ENCODE measurements at regions not wholly inside any gene's neighbourhood (a gene's known extent, or its start where the extent isn't known, plus 50 kb on each side); places are given as distances from the start of the nearest gene placed in this dataset.

DNA sequence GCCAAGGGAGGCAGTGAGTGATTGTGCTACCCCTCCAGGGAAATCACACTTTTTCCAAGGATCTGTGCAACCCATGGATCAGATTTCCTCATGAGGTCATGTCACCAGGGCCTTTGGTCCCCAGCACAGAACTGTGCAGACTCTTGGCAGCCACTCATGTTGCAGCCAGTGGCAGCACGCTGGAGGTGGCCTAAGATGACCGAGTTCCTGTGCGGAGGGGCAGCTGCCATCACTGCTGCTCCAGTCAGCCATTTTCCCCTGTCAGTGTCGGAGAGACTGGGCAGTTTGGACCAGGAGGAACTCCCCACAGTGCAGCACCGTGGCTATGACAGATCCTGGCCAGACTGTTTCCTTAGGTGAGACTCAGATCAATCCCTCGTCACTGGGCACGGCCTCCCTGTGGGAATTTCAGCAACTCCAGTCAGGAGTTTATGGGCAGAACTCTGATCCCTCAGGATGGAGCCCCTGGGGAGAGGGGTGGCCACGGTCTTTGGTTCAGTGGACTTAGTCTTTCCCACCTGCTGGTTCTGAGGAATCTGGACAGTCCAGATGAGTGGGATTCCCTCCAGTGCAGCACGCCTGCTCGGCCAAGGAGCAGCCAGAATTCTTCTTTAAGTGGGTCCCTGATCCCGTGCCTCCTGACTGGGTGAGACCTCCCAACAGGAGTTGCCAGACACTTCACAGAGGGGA, 194.6 kb upstream of the CARD18 start:
- Mint-ChIP-seq H3K4me3 (no peak overlapping the region), H3K36me3 (no peaks in the 10 kb centered on the region), H3K27ac (no peak overlapping the region), H3K9me3 (ENCODE audit: low read depth) (peaks cover 2% of the 10 kb centered on the region), H3K27me3 (no peaks in the 10 kb centered on the region), H3K4me1 (no peaks in the 10 kb centered on the region)
- CTCF ChIA-PET = no interaction called here
- DNase-seq (no peak), ATAC-seq (no peak)

DNA sequence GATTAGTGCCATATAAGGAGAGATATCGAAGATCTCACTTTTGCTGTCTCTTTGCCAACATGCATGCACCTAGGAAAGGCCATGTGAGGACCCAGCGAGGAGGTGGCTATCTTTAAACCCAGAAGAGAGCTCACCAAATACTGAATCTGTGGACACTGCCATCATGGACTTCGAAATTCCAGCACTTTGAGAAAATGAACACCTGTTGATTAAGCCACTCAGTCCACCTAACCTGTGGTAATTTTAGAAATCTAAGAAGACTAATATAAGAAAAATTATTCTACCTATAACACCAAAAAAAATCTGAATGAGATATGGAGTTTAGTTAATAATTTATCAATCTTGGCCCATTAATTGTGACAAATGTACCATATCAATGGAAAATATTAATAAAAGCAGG, 193.6 kb upstream of the CARD18 start:
- no peak for DNase-seq
- H3K27me3 Mint-ChIP-seq = no peaks in the 10 kb centered on the region
- no peak for ATAC-seq
- no peaks in the 10 kb centered on the region for H3K36me3 Mint-ChIP-seq
- H3K4me3 Mint-ChIP-seq = no peak overlapping the region
- CTCF ChIA-PET = no interaction called here
- peaks cover 2% of the 10 kb centered on the region for H3K9me3 Mint-ChIP-seq (ENCODE audit: low read depth)
- no peaks in the 10 kb centered on the region for H3K4me1 Mint-ChIP-seq
- H3K27ac Mint-ChIP-seq = no peak overlapping the region

DNA sequence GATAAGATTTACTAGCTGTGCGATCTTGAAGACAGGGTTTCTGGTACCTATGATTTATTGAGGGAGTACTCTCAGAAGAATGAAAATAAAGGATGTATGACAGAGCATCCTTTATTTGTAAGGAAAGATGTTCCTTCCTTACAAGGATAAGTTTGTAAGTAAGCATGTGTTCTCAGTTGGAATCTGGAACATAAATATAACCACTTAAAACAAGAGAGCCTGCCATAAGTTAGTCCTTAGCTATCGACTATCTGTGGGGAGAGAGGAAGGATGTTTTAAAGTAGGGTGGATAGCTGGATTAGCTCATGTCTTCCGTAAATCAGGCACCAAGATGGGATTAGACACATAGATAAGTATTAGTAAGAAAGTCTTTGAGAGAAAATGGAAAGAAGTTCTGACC, 192.6 kb upstream of the CARD18 start:
- no peaks in the 10 kb centered on the region for H3K4me1 Mint-ChIP-seq
- peaks cover 2% of the 10 kb centered on the region for H3K9me3 Mint-ChIP-seq (ENCODE audit: low read depth)
- CTCF ChIA-PET = no interaction called here
- DNase-seq = no peak
- H3K36me3 Mint-ChIP-seq = no peaks in the 10 kb centered on the region
- no peak overlapping the region for H3K27ac Mint-ChIP-seq
- H3K27me3 Mint-ChIP-seq = no peaks in the 10 kb centered on the region
- H3K4me3 Mint-ChIP-seq = no peak overlapping the region
- ATAC-seq = no peak

DNA sequence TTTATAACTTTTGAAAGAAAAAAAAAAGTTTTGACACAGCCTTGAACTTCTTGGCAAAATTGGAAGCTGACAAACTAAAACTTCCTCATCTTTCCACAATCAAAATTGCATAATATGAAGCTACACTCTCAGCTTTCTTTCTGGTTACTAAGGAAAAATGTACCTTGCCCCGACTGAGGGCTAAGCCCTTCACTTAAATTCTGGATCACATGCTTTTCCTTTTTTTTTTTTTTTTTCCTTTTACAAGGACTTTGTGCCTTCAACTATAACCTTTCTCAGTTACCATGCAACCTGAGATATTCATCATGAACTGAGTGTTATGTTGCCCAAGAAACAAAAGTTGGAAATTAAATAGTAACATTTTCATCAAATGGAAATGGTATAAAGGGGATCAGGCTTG, 188.5 kb upstream of the CARD18 start:
- CTCF ChIA-PET = no interaction called here
- Mint-ChIP-seq H3K9me3 (ENCODE audit: low read depth) (no peaks in the 10 kb centered on the region), H3K36me3 (no peaks in the 10 kb centered on the region), H3K4me1 (no peaks in the 10 kb centered on the region), H3K27ac (no peak overlapping the region), H3K4me3 (no peak overlapping the region), H3K27me3 (no peaks in the 10 kb centered on the region)
- DNase-seq (no peak), ATAC-seq (no peak)

DNA sequence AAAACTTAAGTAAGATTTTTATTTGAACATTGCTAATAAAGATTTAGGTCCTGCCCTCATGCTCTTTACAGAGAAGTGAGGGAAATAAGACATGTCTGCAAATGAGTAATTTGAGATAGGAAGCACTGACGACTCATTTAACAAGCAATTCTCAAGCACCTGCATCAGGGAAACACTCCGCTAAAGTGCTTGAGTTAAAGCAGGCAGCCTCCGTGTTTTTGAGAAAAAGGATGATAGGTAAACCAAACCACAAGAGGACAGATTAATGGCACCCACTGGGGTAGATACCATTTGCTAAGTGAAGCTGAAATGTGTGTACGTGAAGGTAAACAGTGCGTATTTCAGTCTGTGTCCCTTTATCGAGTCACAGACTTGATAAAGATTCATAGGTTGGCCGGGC, 184.6 kb upstream of the CARD18 start:
- Mint-ChIP-seq H3K4me1 (no peaks in the 10 kb centered on the region), H3K9me3 (ENCODE audit: low read depth) (no peaks in the 10 kb centered on the region), H3K4me3 (no peak overlapping the region), H3K36me3 (no peaks in the 10 kb centered on the region), H3K27ac (no peak overlapping the region), H3K27me3 (peaks cover 4% of the 10 kb centered on the region)
- DNase-seq (no peak), ATAC-seq (no peak)
- CTCF ChIA-PET = no interaction called here

DNA sequence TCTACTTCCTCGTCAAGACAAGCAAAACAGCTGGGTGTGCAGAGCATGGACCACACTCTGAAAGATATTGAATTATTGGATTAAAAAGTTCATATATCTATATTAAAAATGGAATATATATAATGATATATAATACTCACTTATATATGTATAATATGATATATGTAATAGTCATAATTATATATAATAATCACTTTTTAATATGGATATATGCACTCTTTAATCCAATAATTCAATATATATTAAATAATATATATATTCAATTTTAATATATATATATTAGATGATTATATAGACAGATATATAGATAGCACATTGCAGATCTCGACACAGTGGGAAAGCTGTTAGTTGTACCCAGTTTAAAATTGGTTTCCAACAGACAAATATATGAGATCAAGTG, 182.1 kb upstream of the CARD18 start:
- ATAC-seq = no peak
- CTCF ChIA-PET = interaction anchor here (0.5 kb wide), 1 partner anchor 1177 kb away, joined by 3 read pairs; no protein-coding TSS in a partner anchor

DNA sequence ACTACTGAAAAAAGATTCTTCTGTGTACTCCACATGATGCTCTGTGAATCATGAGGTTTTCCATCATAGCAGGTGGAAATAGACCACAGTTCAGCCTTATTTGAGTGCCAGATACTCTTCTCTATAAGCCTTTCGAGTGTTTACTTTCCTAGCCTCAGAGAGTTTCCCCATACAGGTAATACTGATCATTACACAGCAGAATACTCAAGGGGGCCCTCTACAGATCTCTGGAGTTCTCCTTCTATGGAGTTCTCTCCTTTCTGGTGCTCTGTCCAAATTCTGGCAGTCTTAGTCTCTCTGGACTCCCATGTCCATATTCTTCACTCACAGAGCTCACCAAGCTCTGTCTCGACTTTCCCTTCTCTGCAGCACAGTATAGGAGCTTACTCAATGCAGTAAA, 175.7 kb upstream of the CARD18 start:
- CTCF ChIA-PET = no interaction called here
- H3K4me1 Mint-ChIP-seq = no peaks in the 10 kb centered on the region
- H3K27me3 Mint-ChIP-seq = peaks cover 4% of the 10 kb centered on the region
- no peak overlapping the region for H3K4me3 Mint-ChIP-seq
- H3K9me3 Mint-ChIP-seq (ENCODE audit: low read depth) = no peaks in the 10 kb centered on the region
- no peak for DNase-seq
- no peak for ATAC-seq
- no peak overlapping the region for H3K27ac Mint-ChIP-seq
- no peaks in the 10 kb centered on the region for H3K36me3 Mint-ChIP-seq

More for the DNA sequence above, 182.1 kb upstream of the CARD18 start:
- Mint-ChIP-seq H3K4me3 (no peak overlapping the region), H3K9me3 (ENCODE audit: low read depth) (no peaks in the 10 kb centered on the region), H3K36me3 (no peaks in the 10 kb centered on the region), H3K4me1 (no peaks in the 10 kb centered on the region), H3K27ac (no peak overlapping the region), H3K27me3 (peaks cover 4% of the 10 kb centered on the region)
- no peak for DNase-seq

DNA sequence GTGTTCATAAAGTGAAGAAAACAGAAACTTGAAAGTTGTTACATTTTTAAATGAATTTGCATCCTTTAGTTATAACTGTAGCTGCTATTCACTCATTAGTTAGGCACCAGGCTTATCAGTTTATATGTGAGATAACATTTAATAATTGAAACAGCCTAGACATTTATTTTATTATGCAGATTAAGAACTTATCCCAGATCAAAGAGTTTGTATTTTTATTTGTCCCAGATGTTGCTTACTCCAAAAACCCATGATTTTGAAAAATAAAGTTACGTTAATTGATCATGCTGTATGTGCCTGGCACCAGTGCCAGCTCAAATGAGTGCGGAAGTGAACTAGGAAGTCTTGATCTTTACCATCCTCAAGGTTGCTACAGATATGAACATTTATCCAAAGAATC, 172.7 kb upstream of the CARD18 start:
- DNase-seq (no peak), ATAC-seq (no peak)
- H3K36me3 Mint-ChIP-seq = no peaks in the 10 kb centered on the region
- H3K4me3 Mint-ChIP-seq = no peak overlapping the region
- CTCF ChIA-PET = no interaction called here
- no peaks in the 10 kb centered on the region for H3K27me3 Mint-ChIP-seq
- no peaks in the 10 kb centered on the region for H3K9me3 Mint-ChIP-seq (ENCODE audit: low read depth)
- H3K4me1 Mint-ChIP-seq = no peaks in the 10 kb centered on the region
- H3K27ac Mint-ChIP-seq = no peak overlapping the region

DNA sequence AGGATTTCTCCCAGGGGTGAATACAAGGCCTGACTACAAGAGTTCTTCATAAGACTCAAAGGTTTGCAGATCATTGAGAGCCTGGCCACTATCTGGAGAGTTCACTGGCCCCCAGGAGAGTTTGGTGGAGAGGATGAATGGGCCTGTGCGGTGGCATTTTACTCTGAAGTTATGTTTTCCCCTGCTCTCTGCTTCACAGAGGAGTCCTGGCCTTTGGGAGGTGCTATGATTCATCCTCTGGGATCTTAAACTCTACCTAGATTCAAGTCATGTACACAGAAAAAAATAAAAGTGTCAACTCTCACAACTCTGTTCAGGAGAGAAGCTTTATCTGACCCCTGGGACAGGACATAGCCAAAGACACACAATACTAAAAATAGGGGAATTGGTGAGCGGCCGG, 159.1 kb upstream of the CARD18 start:
- H3K4me1 Mint-ChIP-seq = peaks cover 3% of the 10 kb centered on the region
- CTCF ChIA-PET = no interaction called here

DNA sequence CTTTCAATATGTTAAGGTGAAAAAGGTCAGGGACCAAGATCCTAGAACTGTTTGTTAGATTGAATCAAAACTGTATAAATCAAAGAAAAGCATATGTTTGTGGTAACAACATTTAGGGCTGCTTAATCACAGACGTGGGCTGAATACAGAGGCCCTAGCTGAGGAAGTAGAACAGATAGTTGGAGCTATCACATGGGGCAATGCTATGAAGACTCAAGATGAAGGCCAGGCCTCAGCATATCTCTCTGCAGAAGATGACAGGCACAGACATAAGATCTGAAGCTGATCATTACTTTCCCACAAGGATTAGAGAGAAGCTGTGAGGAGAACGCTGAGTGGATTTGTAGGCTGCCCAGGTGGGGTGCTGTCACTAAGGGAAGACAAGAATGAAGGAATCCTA, 158.6 kb upstream of the CARD18 start:
- Mint-ChIP-seq H3K9me3 (ENCODE audit: low read depth) (no peaks in the 10 kb centered on the region), H3K27ac (no peak overlapping the region), H3K4me1 (peaks cover 3% of the 10 kb centered on the region), H3K4me3 (no peak overlapping the region), H3K36me3 (no peaks in the 10 kb centered on the region), H3K27me3 (no peaks in the 10 kb centered on the region)
- ATAC-seq = no peak
- no peak for DNase-seq
- CTCF ChIA-PET = no interaction called here

More for the DNA sequence above, 159.1 kb upstream of the CARD18 start:
- no peaks in the 10 kb centered on the region for H3K36me3 Mint-ChIP-seq
- no peak for ATAC-seq
- H3K4me3 Mint-ChIP-seq = no peak overlapping the region
- H3K27me3 Mint-ChIP-seq = no peaks in the 10 kb centered on the region
- no peaks in the 10 kb centered on the region for H3K9me3 Mint-ChIP-seq (ENCODE audit: low read depth)
- no peak for DNase-seq
- no peak overlapping the region for H3K27ac Mint-ChIP-seq

DNA sequence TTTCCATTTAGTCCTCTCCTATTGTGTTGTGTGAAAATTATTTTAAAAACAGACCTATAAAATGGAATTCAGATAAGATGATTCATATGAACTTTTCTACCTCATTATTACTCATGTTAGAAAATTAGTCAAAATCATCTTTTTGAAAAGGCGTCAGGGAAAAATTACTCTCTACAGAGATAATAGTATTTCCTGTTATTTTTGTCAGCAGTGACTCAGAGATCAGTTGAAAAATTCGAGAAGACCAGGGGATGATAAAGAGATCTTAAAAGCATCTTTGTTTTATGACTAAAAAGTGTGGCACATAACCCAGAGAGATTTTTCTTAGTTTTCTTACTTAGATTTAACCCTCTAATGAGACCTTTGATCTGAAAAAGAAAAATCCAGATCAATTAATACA, 157.9 kb upstream of the CARD18 start:
- DNase-seq = no peak
- H3K27ac Mint-ChIP-seq = no peak overlapping the region
- CTCF ChIA-PET = no interaction called here
- ATAC-seq = no peak
- H3K27me3 Mint-ChIP-seq = no peaks in the 10 kb centered on the region
- peaks cover 3% of the 10 kb centered on the region for H3K4me1 Mint-ChIP-seq
- H3K4me3 Mint-ChIP-seq = no peak overlapping the region
- H3K9me3 Mint-ChIP-seq (ENCODE audit: low read depth) = no peaks in the 10 kb centered on the region
- H3K36me3 Mint-ChIP-seq = no peaks in the 10 kb centered on the region

DNA sequence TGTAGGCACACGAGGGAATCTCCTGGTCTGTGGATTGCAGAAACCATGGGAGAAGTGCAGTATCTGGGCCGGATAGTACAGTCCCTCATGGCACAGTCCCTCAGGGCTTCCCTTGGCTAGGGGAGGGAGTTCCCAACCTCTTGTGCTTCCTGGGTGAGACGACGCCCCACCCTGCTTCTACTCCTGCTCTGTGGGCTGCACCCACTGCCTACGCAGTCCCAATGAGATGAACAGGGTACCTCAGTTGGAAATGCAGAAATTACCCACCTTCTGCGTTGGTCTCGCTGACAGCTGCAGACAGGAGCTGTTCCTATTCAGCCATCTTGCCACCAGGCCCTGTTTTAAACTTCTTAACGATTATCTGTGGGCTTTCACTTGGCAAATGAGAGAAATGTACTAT, 157.2 kb upstream of the CARD18 start:
- no peaks in the 10 kb centered on the region for H3K9me3 Mint-ChIP-seq (ENCODE audit: low read depth)
- peaks cover 3% of the 10 kb centered on the region for H3K4me1 Mint-ChIP-seq
- no peaks in the 10 kb centered on the region for H3K27me3 Mint-ChIP-seq
- H3K36me3 Mint-ChIP-seq = no peaks in the 10 kb centered on the region
- no peak for ATAC-seq
- no peak overlapping the region for H3K4me3 Mint-ChIP-seq
- DNase-seq = no peak
- CTCF ChIA-PET = no interaction called here
- no peak overlapping the region for H3K27ac Mint-ChIP-seq

DNA sequence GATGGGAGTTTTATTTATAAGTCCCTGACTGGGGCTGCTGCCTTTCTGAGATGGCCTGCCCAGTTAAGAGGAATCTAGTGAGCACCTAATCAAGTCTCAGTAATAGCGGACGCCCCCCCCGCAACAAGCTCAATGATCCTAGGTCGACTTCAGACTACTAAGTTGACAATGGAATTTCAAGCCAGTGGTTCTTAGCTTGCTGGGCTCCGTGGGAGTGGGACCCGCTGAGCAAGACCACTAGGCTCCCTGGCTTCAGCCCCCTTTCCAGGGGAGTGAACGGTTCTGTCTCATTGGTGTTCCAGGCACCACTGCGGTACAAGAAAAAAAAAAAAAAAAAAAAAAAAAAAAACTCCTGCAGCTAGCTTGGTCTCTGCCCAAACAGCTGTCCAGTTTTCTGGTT, 156.8 kb upstream of the CARD18 start:
- Mint-ChIP-seq H3K27ac (no peak overlapping the region), H3K9me3 (ENCODE audit: low read depth) (no peaks in the 10 kb centered on the region), H3K4me1 (peaks cover 3% of the 10 kb centered on the region), H3K36me3 (no peaks in the 10 kb centered on the region), H3K4me3 (no peak overlapping the region), H3K27me3 (no peaks in the 10 kb centered on the region)
- no peak for DNase-seq
- no peak for ATAC-seq
- CTCF ChIA-PET = no interaction called here

DNA sequence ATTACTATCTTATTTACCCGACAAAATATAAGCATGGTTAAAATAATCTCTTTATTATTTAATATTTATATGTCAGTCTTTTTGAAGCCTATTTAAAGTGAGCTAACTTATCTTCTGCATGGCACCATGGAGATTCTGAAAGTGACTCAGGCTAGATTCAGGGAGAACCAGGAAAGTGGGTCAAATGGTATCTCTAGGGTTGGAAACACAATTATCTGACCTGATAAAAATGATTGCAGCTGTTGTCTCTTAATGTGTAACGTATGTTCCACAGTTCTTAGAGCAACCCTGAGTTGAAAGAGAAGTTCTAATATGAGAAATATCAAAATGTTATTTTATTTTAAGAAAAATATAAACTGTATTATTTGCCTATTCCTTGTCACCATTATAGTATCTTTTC, 143.1 kb upstream of the CARD18 start:
- Mint-ChIP-seq H3K36me3 (no peaks in the 10 kb centered on the region), H3K4me3 (no peak overlapping the region), H3K27ac (no peak overlapping the region), H3K4me1 (no peaks in the 10 kb centered on the region), H3K27me3 (peaks cover 8% of the 10 kb centered on the region), H3K9me3 (ENCODE audit: low read depth) (no peaks in the 10 kb centered on the region)
- CTCF ChIA-PET = no interaction called here
- ATAC-seq (no peak), DNase-seq (no peak)

DNA sequence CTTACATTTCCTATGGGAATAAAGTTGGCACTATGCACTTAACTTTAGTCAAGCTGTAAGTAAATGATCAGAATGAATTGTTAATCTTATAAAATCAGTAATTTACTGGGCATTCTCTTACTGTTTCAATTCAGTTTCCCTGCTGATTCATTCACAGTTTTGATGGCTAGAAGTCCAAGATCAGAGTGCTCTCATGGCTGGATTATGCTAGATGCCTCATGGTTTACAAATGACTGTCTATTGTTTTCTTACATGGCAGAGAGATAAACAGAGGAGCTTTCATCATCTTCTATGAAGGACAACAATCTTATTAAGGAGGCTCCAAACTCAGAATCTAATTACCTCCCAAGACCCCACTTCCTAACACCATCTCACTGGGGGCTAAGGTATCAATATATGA, 135.1 kb upstream of the CARD18 start:
- CTCF ChIA-PET = no interaction called here
- no peak overlapping the region for H3K4me3 Mint-ChIP-seq
- H3K4me1 Mint-ChIP-seq = no peaks in the 10 kb centered on the region
- H3K27me3 Mint-ChIP-seq = peaks cover 9% of the 10 kb centered on the region
- H3K36me3 Mint-ChIP-seq = no peaks in the 10 kb centered on the region
- ATAC-seq (no peak), DNase-seq (no peak)
- no peaks in the 10 kb centered on the region for H3K9me3 Mint-ChIP-seq (ENCODE audit: low read depth)
- H3K27ac Mint-ChIP-seq = no peak overlapping the region

All from activated CD8-positive, alpha-beta memory T cell treated with anti-CD3 and anti-CD28 coated beads, Interleukin-2, amount 10 ng/mL, durations not matched to agents 7 days and 5 days (primary cell).